GM19035 (cell line): ENCODE measurements at regions not wholly inside any gene's neighbourhood (a gene's known extent, or its start where the extent isn't known, plus 50 kb on each side); places are given as distances from the start of the nearest gene placed in this dataset.
"Not testable (repeated sequence)": the region's sequence is repeated elsewhere in the genome, so short reads cannot be mapped to it uniquely, and the experiment has no call there.

ENCODE experiments used
- ATAC-seq: cut with Tn5 transposase; IDR thresholded peaks from one replicate; pipeline ENCODE4 v1.9.1; 2021; ENCODE audit not compliant: unreplicated experiment

- ATAC-seq, result not testable (repeated sequence)
Observed at GRCh38 chr10:90233805-90234204, 532.4 kb downstream of the KIF20B start.

- no peak for ATAC-seq
Observed at GRCh38 chr10:90245623-90246022, 544.2 kb downstream of the KIF20B start.

GRCh38 chr10:90250784-90251183, 549.4 kb downstream of the KIF20B start:
- not testable (repeated sequence) for ATAC-seq

GRCh38 chr10:90269699-90270098, 568.3 kb downstream of the KIF20B start:
- no peak for ATAC-seq

- ATAC-seq, result no peak
Observed at GRCh38 chr10:90274721-90275468, 573.5 kb downstream of the KIF20B start.

- ATAC-seq, result no peak
Observed at GRCh38 chr10:90276894-90277475, 575.6 kb downstream of the KIF20B start.

GRCh38 chr10:90286406-90286805, 571.4 kb downstream of the HTR7 start:
- ATAC-seq, result no peak

GRCh38 chr10:90286941-90287340, 570.9 kb downstream of the HTR7 start:
- ATAC-seq, result no peak

GRCh38 chr10:90288391-90288933, 569.4 kb downstream of the HTR7 start:
- no peak for ATAC-seq

GRCh38 chr10:90289037-90289436, 568.8 kb downstream of the HTR7 start:
- no peak for ATAC-seq

GRCh38 chr10:90293616-90294015, 564.2 kb downstream of the HTR7 start:
- no peak for ATAC-seq

GRCh38 chr10:90294821-90295540, 562.9 kb downstream of the HTR7 start:
- not testable (repeated sequence) for ATAC-seq

GRCh38 chr10:90302031-90302430, 555.8 kb downstream of the HTR7 start:
- not testable (repeated sequence) for ATAC-seq

- no peak for ATAC-seq
Observed at GRCh38 chr10:90302758-90303481, 554.9 kb downstream of the HTR7 start.

- ATAC-seq, result no peak
Observed at GRCh38 chr10:90304533-90304932, 553.3 kb downstream of the HTR7 start.

GRCh38 chr10:90306187-90306586, 551.7 kb downstream of the HTR7 start:
- no peak for ATAC-seq

GRCh38 chr10:90308223-90308622, 549.6 kb downstream of the HTR7 start:
- ATAC-seq, result no peak

GRCh38 chr10:90313576-90314325, 544.1 kb downstream of the HTR7 start:
- ATAC-seq, result no peak

GRCh38 chr10:90314718-90315117, 543.1 kb downstream of the HTR7 start:
- ATAC-seq, result no peak

- no peak for ATAC-seq
Observed at GRCh38 chr10:90317172-90317571, 540.7 kb downstream of the HTR7 start.
